ENCODE measurements at regions not wholly inside any gene's neighbourhood (a gene's known extent, or its start where the extent isn't known, plus 50 kb on each side); places are given as distances from the start of the nearest gene placed in this dataset.

DNA sequence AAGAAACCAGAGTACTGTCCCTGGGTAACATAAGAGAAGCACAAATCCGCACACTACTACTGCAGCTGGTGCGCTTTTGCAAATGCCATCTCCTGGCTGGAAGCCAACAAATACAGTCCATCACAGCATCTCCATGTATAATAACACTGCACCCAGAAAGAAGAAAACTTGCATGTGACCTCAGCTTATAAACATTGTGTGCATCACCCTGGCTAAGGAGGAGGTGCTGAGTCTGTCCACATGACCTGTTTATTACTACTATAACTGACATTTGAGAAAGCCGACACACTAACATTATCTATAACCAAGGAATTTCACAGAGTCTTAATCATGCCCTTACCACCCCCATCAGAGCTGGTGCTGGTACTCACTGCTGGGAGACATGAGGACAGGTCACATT, 516.8 kb downstream of the CFAP47 start:
- no peak for DNase-seq (ENCODE audit: low read depth)

DNA sequence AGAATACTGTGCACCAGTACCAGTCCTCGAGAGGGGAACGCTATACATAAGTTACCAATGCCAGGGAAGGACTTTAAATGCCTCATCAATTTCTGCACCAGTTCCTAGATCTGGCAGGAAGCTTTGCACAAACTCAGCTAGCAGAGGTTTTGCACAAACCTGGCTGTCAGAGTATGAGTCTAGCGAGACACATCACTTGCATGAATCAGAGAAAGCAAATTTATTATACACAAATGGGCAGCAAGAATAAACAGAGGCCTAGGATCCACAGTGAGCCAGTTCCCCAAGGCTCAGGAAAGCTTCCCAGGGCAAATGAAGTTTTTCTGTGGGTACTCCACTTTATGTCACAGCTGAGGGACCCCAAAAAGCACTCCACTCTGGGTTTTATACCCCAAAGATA, 523.5 kb downstream of the CFAP47 start:
- DNase-seq (ENCODE audit: low read depth), result peak; percentile 2

DNA sequence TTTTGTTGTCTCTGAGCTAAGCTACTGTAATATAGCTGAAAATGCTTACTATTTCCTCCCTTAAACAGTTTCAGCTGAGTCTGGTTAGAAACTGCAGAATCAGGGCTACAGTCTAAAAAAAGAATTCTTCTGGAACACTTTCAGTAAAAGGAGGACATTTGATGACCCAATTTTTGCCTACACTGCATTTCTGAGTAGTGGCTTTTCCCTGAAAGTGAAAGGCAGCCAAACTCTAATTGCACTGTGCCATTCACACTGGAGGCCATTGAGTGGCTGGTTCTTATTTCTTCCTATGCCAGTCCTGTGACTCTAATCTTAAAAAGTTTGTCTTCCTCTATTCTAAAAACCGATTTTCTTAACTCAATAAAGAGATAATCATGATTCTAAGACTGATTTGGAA, 526.0 kb downstream of the CFAP47 start:
- DNase-seq (ENCODE audit: low read depth), result no peak

DNA sequence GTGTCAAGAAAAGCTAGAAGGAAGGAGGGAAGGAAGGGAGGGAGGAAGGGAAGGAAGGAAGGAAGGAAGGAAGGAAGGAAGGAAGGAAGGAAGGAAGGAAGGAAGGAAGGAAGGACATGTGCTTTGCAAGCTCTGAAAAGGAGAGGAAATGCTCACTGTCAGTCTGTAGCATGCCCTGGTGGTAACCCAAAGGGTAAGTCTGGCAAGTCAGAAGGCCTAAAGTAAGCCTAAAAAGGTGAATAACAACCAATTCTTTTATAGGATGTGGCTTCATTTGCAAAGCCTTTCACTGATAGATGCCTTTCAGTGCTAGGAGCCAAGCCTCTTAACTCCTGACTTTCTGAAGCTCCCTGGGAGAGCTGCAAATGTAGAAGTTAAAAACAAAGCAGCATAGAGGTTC, 542.6 kb downstream of the CFAP47 start:
- no peak for DNase-seq (ENCODE audit: low read depth)

DNA sequence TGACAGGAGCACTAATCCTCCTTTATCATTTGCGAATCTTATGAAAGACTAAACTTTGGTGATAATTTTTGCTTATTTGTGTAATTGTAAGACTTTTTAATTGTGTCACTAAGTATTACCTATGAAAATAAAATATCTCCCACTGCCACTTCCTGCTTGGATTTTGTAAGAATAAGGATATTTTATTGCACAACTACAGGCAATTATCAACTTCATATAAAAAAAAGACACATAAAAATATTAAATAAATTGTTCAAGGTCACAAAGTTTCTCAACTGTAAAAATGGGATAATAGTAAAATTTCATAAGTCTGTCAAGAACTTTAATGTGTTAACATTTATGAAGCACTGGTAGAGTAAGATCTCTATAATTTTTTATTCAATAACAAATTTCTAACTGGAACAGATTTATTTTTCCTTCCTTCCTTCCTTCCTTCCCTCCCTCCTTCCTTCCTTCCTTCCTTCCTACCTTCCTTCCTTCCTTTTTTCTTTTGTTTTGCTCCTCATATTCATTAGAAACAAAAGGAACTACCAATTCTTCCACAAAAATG, 527.6 kb upstream of the FAM47C start:
- no peak for DNase-seq (ENCODE audit: low read depth)

DNA sequence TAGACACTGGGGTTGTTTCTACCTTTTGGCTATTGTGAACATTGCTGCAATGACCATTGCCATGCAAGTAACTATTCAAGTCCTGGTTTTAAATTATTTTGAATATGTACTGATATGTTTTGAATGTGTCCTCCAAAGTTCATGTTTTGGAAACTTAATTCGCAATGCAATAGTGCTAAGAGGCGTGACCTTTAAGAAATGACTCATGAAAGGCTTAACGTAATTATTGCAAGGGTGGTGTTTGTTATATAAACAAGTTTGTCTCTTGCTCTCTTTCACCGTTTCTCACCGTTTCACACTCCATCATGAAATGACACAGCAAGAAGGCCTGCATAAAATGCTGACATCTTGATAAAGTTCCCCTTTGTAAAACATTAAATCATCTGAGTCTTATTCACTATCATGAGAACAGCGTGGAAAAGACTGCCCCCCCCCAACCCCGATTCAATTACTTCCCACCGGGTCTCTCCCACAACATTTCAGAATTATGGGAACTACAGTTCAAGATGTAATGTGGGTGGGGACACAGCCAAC, 506.9 kb upstream of the FAM47C start:
- no peak for DNase-seq (ENCODE audit: low read depth)

DNA sequence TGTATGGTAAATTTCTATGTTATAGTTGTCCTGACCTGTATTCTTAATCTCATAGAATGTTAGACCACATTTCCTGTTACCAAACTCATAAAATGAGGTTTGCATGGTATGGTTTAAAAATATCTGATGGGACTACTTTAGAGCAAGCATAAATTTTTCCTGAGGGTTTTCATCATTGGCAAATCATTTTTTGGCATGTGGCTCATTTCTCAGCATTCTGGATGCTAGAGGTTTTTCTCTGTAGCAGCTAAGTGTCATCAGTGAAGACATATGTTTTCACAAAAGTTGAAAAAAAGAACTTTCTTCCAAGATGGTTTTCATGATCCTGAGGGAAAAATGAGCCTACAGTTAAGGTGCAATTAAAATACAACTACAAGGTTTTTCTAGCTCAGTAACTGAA, 503.5 kb upstream of the FAM47C start:
- DNase-seq (ENCODE audit: low read depth), result no peak

DNA sequence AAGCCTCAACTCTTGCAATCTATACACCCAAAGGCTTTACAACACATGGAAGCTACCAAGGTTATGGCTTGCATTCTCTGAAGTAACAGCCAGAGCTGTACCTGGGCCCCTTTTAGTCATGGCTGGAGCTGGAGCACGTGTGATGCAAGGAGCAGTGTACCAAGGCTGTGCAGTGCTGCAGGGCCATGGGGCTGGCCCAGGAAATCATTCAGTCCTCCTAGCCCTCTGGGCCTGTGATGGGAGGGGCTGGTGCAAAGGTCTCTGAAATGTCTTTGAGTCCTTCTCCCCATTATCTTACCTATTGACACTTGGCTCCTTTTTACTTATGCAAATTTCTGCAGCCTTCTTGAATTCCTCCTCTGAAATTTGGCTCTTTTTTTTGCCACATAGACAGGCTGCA, 500.1 kb upstream of the FAM47C start:
- no peak for DNase-seq (ENCODE audit: low read depth)

DNA sequence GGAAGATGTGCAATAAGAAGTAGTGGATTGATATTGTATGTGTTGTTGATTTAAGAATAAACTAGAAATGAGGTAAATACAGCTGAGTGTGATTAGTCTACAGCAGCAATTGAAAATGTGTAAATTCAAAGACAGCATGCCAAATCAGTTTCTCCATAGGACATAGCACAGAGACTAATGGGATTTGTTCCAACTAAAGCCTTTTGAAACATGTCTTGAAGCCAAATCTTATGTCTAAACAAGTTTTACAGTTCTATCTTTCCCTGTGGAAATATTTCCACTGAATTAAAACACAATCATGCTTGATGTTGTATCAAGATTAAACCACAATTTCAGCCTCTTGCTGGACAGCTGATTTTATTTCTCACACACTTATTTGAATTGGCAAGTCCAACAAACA, 497.4 kb upstream of the FAM47C start:
- DNase-seq (ENCODE audit: low read depth), result no peak

DNA sequence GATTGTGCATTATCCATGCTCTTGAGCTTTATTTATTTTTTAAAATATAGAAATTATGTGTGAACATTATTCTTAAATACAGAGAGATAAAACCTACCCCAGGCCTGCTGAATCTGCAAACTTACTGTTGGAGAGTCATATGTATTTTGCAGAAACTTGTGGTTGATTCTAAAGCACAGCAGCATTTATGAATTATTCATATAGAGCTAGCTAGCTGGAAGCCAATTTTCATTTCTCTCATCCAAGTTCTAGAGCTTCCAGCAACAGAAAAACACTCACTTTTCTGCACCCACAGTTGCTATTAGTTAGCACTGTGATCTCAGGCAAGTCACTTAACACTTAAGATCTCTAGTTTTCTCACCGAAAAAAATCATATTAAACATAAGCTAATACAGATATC, 479.5 kb upstream of the FAM47C start:
- no peak for DNase-seq (ENCODE audit: low read depth)

DNA sequence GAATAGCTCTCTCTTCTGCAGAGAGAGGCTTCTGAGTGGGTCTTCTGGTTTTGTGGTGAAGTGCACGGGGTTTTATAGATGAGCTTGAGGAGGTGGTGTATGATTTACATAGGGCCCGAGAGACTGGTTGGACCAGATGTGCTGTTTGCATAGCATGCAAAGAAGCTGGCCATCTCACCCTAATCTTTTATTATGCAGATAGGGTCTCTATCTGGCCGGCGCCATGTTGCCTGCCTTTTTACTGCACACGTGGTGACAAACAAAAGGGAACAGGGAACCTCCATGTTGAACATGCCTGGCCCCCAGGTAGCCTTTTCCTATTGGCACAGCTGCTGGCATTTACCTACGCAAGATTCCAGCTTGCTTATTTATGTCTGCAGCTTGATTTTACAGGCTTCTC, 473.3 kb upstream of the FAM47C start:
- no peak for DNase-seq (ENCODE audit: low read depth)

DNA sequence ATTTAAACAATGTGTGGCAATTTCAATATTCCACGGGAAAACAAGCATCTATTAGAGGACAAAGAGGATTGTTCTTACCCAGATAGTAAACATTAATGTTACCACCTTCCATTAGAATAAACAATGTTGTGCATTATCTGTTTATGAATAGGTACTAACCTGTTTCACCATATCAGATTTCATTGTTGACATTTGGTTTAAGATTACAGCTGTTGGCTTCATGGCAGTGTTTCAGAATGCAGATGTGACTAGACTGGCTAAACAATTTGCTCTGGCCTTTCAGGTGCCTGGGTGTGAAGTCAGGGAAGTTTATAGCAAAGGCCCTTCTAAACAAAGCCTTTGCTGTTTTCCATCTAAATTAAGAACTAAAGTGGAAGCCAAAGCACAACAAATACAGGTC, 464.7 kb upstream of the FAM47C start:
- DNase-seq (ENCODE audit: low read depth), result no peak

DNA sequence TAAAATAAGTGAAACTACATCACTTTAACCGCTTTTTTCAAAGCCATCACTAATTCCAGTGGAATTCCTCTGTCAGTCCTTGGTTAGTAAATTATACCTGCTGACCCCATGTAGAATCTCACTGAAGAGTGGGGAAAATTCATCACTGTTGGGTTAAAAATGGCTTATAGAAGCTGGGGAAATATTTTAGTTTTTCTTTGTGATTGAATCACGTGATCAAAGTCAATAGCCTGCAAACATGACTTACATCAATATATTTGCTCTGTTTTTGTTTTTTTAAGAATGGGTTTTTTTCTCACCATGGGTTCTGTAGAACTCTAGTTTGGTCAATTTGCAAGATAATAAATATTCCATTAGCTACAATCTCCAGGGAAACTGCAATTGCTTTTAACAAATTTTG, 445.2 kb upstream of the FAM47C start:
- no peak for DNase-seq (ENCODE audit: low read depth)

DNA sequence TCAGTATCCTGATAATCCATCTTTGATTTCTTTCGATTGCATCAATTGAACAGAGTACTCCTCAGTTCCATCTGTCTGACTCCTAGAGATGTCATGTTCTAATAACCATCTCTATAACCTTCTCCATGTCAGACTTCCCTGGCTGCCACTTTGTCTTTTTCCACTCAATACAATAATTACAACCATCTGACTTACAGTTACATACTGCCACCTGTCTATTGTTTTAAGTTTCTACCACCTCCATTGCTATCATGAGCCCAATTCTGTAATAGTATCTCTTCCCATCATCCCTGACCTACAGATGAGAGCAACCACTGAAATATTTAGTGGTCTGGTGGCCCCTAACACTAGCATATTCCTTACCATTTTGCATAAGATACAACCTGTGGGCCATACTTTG, 439.2 kb upstream of the FAM47C start:
- DNase-seq (ENCODE audit: low read depth), result no peak

DNA sequence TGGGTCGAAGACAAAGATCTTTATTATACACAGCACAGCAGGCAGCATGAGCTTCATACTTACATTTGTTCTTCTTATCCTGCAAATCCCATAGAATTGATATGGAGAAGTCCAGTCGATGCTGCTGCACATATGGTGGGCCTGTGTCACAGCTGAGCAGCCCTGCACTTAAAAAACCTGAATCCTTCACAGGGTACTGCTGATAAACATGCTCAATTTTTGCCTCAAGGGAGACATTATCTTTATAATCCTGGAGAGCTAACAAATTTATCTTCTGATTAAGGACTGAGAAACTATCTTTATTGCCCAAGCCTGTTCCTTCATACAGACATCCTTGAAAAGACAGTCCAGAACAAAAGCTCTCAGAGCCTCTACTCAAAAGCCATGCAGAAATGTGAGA, 434.4 kb upstream of the FAM47C start:
- DNase-seq (ENCODE audit: low read depth), result no peak

DNA sequence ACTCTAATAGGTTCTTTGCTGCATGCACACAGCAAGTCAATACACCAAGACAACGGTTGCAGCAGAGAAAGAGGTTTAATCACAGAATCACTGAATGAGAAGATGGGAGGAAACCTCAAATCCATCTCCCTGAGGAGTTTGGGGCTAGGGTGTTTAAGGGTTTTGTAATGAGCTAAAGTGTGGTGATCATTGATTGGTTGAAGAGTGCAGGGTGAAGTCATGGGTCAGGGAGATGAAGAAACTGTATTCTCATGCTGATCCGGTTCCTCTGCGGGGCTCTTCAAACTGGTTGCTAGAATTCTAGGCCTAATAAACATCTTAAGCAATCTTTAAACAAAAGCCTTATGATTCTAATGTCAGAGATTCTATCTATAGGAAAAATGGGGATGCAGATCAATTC, 432.5 kb upstream of the FAM47C start:
- no peak for DNase-seq (ENCODE audit: low read depth)

DNA sequence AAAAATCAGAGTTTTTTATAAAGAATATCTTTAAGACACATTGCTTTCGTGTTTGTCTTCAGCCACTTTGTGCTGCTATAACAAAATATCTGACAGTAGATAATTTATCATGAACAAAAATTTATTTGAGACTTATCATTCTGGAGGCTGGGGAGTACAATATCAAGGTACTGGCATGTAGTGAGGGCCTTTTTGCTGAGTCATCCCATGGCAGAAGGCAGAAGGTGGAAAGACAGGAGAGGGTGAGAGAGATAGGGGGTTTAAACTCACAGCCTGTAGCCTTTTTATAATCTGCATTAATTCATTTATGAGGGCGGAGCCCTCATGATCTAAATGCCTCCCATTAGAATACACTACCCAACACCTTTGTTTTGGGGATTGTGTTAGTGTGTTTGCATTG, 431.2 kb upstream of the FAM47C start:
- DNase-seq (ENCODE audit: low read depth), result no peak

DNA sequence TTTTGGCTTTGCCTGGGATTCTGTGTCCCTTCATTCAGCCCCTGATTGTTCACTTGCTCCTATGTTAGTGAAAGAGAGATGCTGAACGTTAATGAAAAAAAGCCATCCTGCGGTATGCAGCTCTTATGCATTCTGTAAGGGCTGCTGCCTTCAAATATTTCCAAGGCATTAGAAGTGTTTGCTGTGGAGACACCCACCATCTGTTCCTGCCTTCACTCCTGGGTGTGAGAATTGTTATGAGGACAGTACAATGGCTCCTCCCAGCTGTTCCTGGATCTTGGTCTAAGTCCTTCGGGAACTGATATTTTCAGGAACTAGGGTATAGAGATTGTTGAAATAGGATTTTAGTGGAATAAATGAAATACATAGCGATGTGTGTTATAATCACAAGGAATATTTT, 427.1 kb upstream of the FAM47C start:
- DNase-seq (ENCODE audit: low read depth), result no peak

DNA sequence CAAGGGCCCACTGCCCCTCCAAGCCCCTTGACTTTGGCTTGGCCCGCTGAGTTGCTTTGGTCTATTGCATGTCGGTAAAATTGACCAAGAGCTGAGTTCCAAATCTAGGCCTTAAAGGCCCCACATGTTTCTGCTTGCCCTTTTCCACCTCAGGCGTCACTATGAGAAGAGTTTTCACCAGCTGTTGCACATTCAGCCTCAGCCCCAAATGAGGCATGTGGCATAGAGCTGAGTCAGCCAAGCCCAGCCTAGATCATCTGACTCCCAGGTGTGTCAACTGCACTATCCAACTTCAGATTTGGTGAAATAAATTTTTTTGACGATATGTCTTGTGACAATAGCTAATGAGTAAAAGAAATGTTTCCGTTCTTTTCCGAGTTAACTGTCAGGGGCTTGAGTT, 424.5 kb upstream of the FAM47C start:
- no peak for DNase-seq (ENCODE audit: low read depth)

DNA sequence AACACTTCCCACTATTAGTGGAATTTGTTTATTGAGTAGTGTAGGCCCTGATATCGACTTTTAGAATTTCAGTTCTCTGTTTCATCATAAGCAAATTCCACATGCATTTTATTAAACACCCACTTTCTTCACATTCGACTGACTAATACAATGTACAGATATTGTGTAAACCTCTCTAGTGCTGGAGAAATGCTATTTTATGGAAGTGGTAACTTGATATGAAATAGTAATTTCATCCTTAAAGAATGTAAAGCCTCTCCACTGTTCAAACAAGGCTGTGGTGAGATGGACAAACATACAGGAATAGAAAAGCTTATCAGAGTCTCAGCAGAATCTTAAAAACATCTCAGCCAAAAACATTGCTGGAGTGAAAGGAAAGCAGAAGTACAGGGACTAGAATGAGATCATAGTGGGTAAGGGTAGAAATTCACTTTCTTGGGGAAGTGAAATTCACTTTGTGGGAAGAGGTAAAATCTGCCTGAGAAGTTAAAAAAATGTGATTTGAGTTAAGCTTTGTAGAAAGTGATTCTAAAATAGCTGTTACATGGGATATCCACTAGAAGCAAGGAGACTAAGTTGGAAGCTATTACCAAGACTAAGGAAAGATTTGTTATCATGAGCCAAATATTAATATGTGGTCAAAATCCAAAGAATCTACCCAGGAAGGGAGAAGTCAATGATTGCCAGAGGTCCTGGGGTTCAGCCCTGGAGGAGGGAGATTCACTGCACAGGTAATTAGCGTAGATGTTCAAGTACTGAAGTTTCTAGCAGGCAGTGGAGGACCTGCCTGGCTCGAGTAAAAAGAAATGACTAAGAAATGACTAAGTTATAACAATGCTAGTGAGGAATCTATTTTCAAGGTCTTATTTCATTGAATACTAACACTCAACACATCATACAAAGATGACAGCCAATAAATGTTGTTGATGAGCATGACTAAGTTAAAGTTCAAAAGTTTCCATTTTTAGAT, 398.3 kb upstream of the FAM47C start:
- no peak for DNase-seq (ENCODE audit: low read depth)

DNA sequence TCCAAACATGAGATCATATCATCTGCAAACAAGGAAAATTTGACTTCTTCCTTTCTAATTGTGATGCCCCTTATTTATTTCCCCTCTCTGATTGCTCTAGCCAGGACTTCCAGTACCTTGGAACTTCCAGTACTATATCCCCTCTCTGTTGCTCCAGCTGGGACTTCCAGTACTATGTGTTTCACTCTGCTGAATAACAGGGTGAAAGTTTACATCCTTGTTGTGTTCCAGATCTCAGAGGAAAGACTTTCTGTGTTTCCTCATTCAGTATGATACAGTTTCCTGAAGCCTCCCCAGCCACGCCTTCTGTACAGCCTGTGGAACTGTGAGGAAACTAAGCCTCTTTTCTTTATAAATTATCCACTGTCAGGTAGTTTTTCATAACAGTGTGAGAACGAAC, 381.3 kb upstream of the FAM47C start:
- no peak for DNase-seq (ENCODE audit: low read depth)

DNA sequence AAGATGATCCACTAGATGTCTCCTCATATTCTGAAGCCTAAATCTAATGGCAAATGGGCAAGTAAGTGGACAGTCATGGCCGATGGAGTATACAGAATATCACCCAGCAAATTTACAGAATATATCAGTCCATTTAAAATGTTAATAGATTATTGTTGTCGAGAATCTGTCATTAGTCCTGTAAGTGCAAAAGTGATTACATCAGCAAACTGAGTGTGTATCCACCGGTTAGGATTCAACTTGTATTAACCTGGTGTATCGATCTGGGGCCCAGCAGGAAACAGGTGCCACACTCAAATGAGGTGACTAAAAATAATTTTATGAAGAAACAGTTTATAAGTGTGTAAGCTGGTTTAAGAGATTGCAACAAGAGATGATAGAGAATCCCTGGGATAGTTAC, 367.9 kb upstream of the FAM47C start:
- DNase-seq (ENCODE audit: low read depth), result no peak

DNA sequence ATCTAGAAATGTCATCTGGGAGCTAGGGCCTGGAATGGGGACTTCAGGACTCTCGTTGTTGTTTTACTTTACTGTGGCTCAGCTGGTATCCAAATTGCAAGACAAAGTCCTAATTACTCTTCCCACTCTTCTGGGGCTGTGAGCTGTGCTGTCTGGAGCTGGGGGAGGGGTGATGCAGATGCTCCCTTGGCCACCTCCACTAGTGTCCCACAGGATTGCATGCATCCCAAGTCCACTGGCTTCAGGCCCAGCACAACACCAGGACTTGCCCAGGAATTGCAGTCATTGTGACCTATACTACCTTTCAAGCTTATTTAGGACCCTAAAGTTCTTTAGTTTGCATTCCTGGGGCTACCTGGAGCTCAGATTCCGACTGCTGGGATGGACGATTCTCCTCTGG, 366.1 kb upstream of the FAM47C start:
- DNase-seq (ENCODE audit: low read depth), result no peak

All from M059J (cell line).